ENCODE measurements at regions not wholly inside any gene's neighbourhood (a gene's known extent, or its start where the extent isn't known, plus 50 kb on each side); places are given as distances from the start of the nearest gene placed in this dataset.

- H3K4me2 ChIP-seq: no peak overlapping the region
- no peaks in the 10 kb centered on the region for H3K9me3 ChIP-seq
- no peak overlapping the region for H3K4me3 ChIP-seq (ENCODE audit: low read depth in 2 of 2, low read length in 1 of 2)
- no peaks in the 10 kb centered on the region for H3K27me3 ChIP-seq (ENCODE audit: insufficient read depth)
- H3K36me3 ChIP-seq (replicated peaks in 1 of 2; ENCODE audit: control insufficient read depth in 1 of 2, insufficient read depth in 2 of 2, low read length in 1 of 2): no peaks in the 10 kb centered on the region
- H3K9ac ChIP-seq: no peak overlapping the region
- no peak for TF ChIP-seq RCOR1 (IDR thresholded peaks at IDR 0.05; ENCODE audit: low read length)
- no peak for TF ChIP-seq FOXM1 (IDR thresholded peaks at IDR 0.05; ENCODE audit: low read depth)
- TF ChIP-seq REST (IDR thresholded peaks at IDR 0.05; ENCODE audit: low read depth, low read length): no peak
- no peak for TF ChIP-seq CHD2 (IDR thresholded peaks at IDR 0.05; ENCODE audit: low read length, partially characterized antibody)
- TF ChIP-seq TAF1 (IDR thresholded peaks at IDR 0.05; ENCODE audit: borderline replicate concordance, low read depth, low read length): no peak
- no peak for TF ChIP-seq ELF1 (IDR thresholded peaks at IDR 0.05)
- no peak for TF ChIP-seq EZH2phosphoT487 (IDR thresholded peaks at IDR 0.05; ENCODE audit: borderline replicate concordance, low read depth)
- no peak for TF ChIP-seq NRF1 (IDR thresholded peaks at IDR 0.05; ENCODE audit: low read depth, low read length)
- no peak for TF ChIP-seq TCF12 (IDR thresholded peaks at IDR 0.05)
- no peak for TF ChIP-seq GATA2 (CRISPR knock-in tag; IDR thresholded peaks at IDR 0.05)
- TF ChIP-seq YY1 (IDR thresholded peaks at IDR 0.05; ENCODE audit: low read depth): no peak
- TF ChIP-seq MEF2A (IDR thresholded peaks at IDR 0.05; ENCODE audit: borderline replicate concordance, low read depth): no peak
- no peak for TF ChIP-seq ZBTB33 (IDR thresholded peaks at IDR 0.05; ENCODE audit: borderline replicate concordance, low read depth)
- no peak for TF ChIP-seq PBX3 (IDR thresholded peaks at IDR 0.05)
- TF ChIP-seq EP300 (IDR thresholded peaks at IDR 0.05; ENCODE audit: borderline replicate concordance in 1 of 2, low read depth in 1 of 2, low read length in 1 of 2): no peak
- no peaks in the 10 kb centered on the region for H3K79me2 ChIP-seq (ENCODE audit: insufficient read depth)
- POLR2A ChIA-PET: no interaction called here
- DNase-seq: no peak
- 84% methylated on average over 6 of the region's 6 CpGs for WGBS (ENCODE audit: low lambda C conversion rate)
- no peaks in the 10 kb centered on the region for H3K4me1 ChIP-seq (ENCODE audit: control insufficient read depth in 1 of 2, insufficient read depth in 2 of 2, low read depth in 1 of 2, low read length in 1 of 2)
- no peaks in the 10 kb centered on the region for H3F3A ChIP-seq (replicated peaks; ENCODE audit: insufficient read depth)
- CTCF ChIA-PET: no interaction called here
- peak overlapping the region; percentile 63 for H2AFZ ChIP-seq (ENCODE audit: low read depth)
- H3K27ac ChIP-seq (ENCODE audit: low read depth in 2 of 2, low read length in 1 of 2): no peak overlapping the region
- H3K9me2 ChIP-seq: no peaks in the 10 kb centered on the region
- H4K20me1 ChIP-seq (ENCODE audit: insufficient read depth): no peaks in the 10 kb centered on the region
Observed at GRCh38 chr11:26014456-26015115, 317.3 kb upstream of the ANO3 start.

All from SK-N-SH (cell line).